Activated CD4-positive, alpha-beta T cell treated with anti-CD3 and anti-CD28 coated beads, Interleukin-2, amount 10 ng/mL, durations not matched to agents 24 days and 14 days (primary cell): ENCODE measurements at regions not wholly inside any gene's neighbourhood (a gene's known extent, or its start where the extent isn't known, plus 50 kb on each side); places are given as distances from the start of the nearest gene placed in this dataset.
"Not testable (repeated sequence)": the region's sequence is repeated elsewhere in the genome, so short reads cannot be mapped to it uniquely, and the experiment has no call there.

Source experiments
- DNase-seq: peaks from one replicate; pipeline ENCODE4 v3.0.0; 2022
- H3K27ac Mint-ChIP-seq: one replicate; pipeline ENCODE4 v1.8.0; 2022; ENCODE audit warnings: mild to moderate bottlenecking, mixed read lengths
- H3K27me3 Mint-ChIP-seq: one replicate; pipeline ENCODE4 v1.8.0; 2022; ENCODE audit warnings: mixed read lengths
- H3K36me3 Mint-ChIP-seq: one replicate; pipeline ENCODE4 v1.8.0; 2022; ENCODE audit warnings: low read depth, mild to moderate bottlenecking, mixed read lengths
- H3K4me1 Mint-ChIP-seq: one replicate; pipeline ENCODE4 v1.8.0; 2021; ENCODE audit warnings: mixed read lengths
- H3K4me3 Mint-ChIP-seq: one replicate; pipeline ENCODE4 v1.8.0; 2022; ENCODE audit warnings: mild to moderate bottlenecking, moderate library complexity, mixed read lengths
- H3K9me3 Mint-ChIP-seq: one replicate; pipeline ENCODE4 v1.8.0; 2021; ENCODE audit warnings: mixed read lengths
- intact Hi-C: fragments of 100-400 bp; cut with micrococcal nuclease; formaldehyde crosslinking; loops from one replicate; pipeline ENCODE4 v1.15.1; 2023

- Mint-ChIP-seq H3K27ac (no peak overlapping the region), H3K4me1 (peaks cover 14% of the 10 kb centered on the region), H3K36me3 (no peaks in the 10 kb centered on the region), H3K27me3 (peaks cover 3% of the 10 kb centered on the region), H3K9me3 (no peaks in the 10 kb centered on the region), H3K4me3 (no peak overlapping the region)
- intact Hi-C loops: loop anchor here (10.0 kb wide), 1 partner anchor 470 kb away; no protein-coding TSS in a partner anchor
- DNase-seq: no peak
These were observed 147.1 kb downstream of the GLUL start for GRCh38 chr1:182244451-182244850.

- Mint-ChIP-seq H3K4me1 (peaks cover 3% of the 10 kb centered on the region), H3K27me3 (peaks cover 3% of the 10 kb centered on the region), H3K27ac (no peak overlapping the region), H3K9me3 (no peaks in the 10 kb centered on the region), H3K4me3 (no peak overlapping the region), H3K36me3 (no peaks in the 10 kb centered on the region)
- intact Hi-C loops: loop anchor here (10.0 kb wide), 1 partner anchor 472 kb away; no protein-coding TSS in a partner anchor
- DNase-seq: no peak
These were observed 148.9 kb downstream of the GLUL start for GRCh38 chr1:182242641-182243040.

GRCh38 chr1:182240085-182240484, 151.5 kb downstream of the GLUL start:
- Mint-ChIP-seq H3K4me3 (no peak overlapping the region), H3K36me3 (no peaks in the 10 kb centered on the region), H3K27me3 (peaks cover 3% of the 10 kb centered on the region), H3K9me3 (no peaks in the 10 kb centered on the region), H3K27ac (no peak overlapping the region), H3K4me1 (no peaks in the 10 kb centered on the region)
- intact Hi-C loops: loop anchor here (10.0 kb wide), 1 partner anchor 475 kb away; no protein-coding TSS in a partner anchor
- DNase-seq: no peak

- H3K27ac Mint-ChIP-seq: no peak overlapping the region
- no peaks in the 10 kb centered on the region for H3K4me1 Mint-ChIP-seq
- H3K4me3 Mint-ChIP-seq: no peak overlapping the region
- no peaks in the 10 kb centered on the region for H3K36me3 Mint-ChIP-seq
- DNase-seq: no peak
- H3K9me3 Mint-ChIP-seq: no peaks in the 10 kb centered on the region
- H3K27me3 Mint-ChIP-seq: peaks cover 3% of the 10 kb centered on the region
- intact Hi-C loops: no loop called here
These were observed 153.2 kb downstream of the GLUL start for GRCh38 chr1:182238421-182238820.

GRCh38 chr1:182237329-182237728, 154.3 kb downstream of the GLUL start:
- Mint-ChIP-seq H3K36me3 (no peaks in the 10 kb centered on the region), H3K27ac (no peak overlapping the region), H3K4me3 (no peak overlapping the region), H3K9me3 (no peaks in the 10 kb centered on the region), H3K4me1 (no peaks in the 10 kb centered on the region), H3K27me3 (peaks cover 3% of the 10 kb centered on the region)
- DNase-seq: no peak
- intact Hi-C loops: no loop called here

- no peaks in the 10 kb centered on the region for H3K36me3 Mint-ChIP-seq
- no peak for DNase-seq
- no peaks in the 10 kb centered on the region for H3K4me1 Mint-ChIP-seq
- H3K27me3 Mint-ChIP-seq: no peaks in the 10 kb centered on the region
- no peak overlapping the region for H3K4me3 Mint-ChIP-seq
- H3K9me3 Mint-ChIP-seq: no peaks in the 10 kb centered on the region
- no peak overlapping the region for H3K27ac Mint-ChIP-seq
- intact Hi-C loops: no loop called here
These were observed 154.9 kb downstream of the GLUL start for GRCh38 chr1:182236651-182237077.

- Mint-ChIP-seq H3K36me3 (no peaks in the 10 kb centered on the region), H3K27ac (no peak overlapping the region), H3K4me3 (no peak overlapping the region), H3K27me3 (no peaks in the 10 kb centered on the region), H3K4me1 (no peaks in the 10 kb centered on the region), H3K9me3 (no peaks in the 10 kb centered on the region)
- intact Hi-C loops: no loop called here
- DNase-seq: no peak
These were observed 155.5 kb downstream of the GLUL start for GRCh38 chr1:182235952-182236650.

GRCh38 chr1:182235604-182235951, 156.0 kb downstream of the GLUL start:
- DNase-seq: no peak
- H3K27ac Mint-ChIP-seq: no peak overlapping the region
- no peak overlapping the region for H3K4me3 Mint-ChIP-seq
- H3K9me3 Mint-ChIP-seq: no peaks in the 10 kb centered on the region
- no peaks in the 10 kb centered on the region for H3K36me3 Mint-ChIP-seq
- H3K4me1 Mint-ChIP-seq: no peaks in the 10 kb centered on the region
- intact Hi-C loops: no loop called here
- H3K27me3 Mint-ChIP-seq: no peaks in the 10 kb centered on the region

- no peaks in the 10 kb centered on the region for H3K4me1 Mint-ChIP-seq
- no peak overlapping the region for H3K27ac Mint-ChIP-seq
- no peaks in the 10 kb centered on the region for H3K9me3 Mint-ChIP-seq
- peaks cover 2% of the 10 kb centered on the region for H3K27me3 Mint-ChIP-seq
- no peak overlapping the region for H3K4me3 Mint-ChIP-seq
- DNase-seq: no peak
- intact Hi-C loops: no loop called here
- no peaks in the 10 kb centered on the region for H3K36me3 Mint-ChIP-seq
These were observed 161.6 kb downstream of the GLUL start for GRCh38 chr1:182229921-182230491.

GRCh38 chr1:182229451-182229850, 162.1 kb downstream of the GLUL start:
- Mint-ChIP-seq H3K36me3 (no peaks in the 10 kb centered on the region), H3K4me1 (no peaks in the 10 kb centered on the region), H3K4me3 (no peak overlapping the region), H3K27ac (no peak overlapping the region), H3K9me3 (no peaks in the 10 kb centered on the region), H3K27me3 (peaks cover 6% of the 10 kb centered on the region)
- intact Hi-C loops: no loop called here
- no peak for DNase-seq

GRCh38 chr1:182227864-182228547, 163.6 kb downstream of the GLUL start:
- peaks cover 4% of the 10 kb centered on the region for H3K9me3 Mint-ChIP-seq
- DNase-seq: no peak
- no peak overlapping the region for H3K4me3 Mint-ChIP-seq
- H3K36me3 Mint-ChIP-seq: no peaks in the 10 kb centered on the region
- peaks cover 14% of the 10 kb centered on the region for H3K27me3 Mint-ChIP-seq
- no peaks in the 10 kb centered on the region for H3K4me1 Mint-ChIP-seq
- intact Hi-C loops: no loop called here
- H3K27ac Mint-ChIP-seq: no peak overlapping the region

- Mint-ChIP-seq H3K4me1 (no peaks in the 10 kb centered on the region), H3K36me3 (no peaks in the 10 kb centered on the region), H3K4me3 (no peak overlapping the region), H3K27me3 (peaks cover 14% of the 10 kb centered on the region), H3K27ac (no peak overlapping the region), H3K9me3 (peaks cover 12% of the 10 kb centered on the region)
- no peak for DNase-seq
- intact Hi-C loops: no loop called here
These were observed 165.0 kb downstream of the GLUL start for GRCh38 chr1:182226618-182227017.

- H3K27ac Mint-ChIP-seq, H3K36me3 Mint-ChIP-seq, H3K4me3 Mint-ChIP-seq, H3K4me1 Mint-ChIP-seq, DNase-seq, intact Hi-C loops: not testable (repeated sequence)
- Mint-ChIP-seq H3K9me3 (peaks cover 12% of the 10 kb centered on the region), H3K27me3 (peaks cover 14% of the 10 kb centered on the region)
These were observed 164.2 kb upstream of the ZNF648 start for GRCh38 chr1:182225755-182226154.

- H3K27ac Mint-ChIP-seq, H3K4me3 Mint-ChIP-seq, H3K4me1 Mint-ChIP-seq, DNase-seq, intact Hi-C loops, H3K36me3 Mint-ChIP-seq: not testable (repeated sequence)
- Mint-ChIP-seq H3K9me3 (peaks cover 25% of the 10 kb centered on the region), H3K27me3 (peaks cover 16% of the 10 kb centered on the region)
These were observed 160.5 kb upstream of the ZNF648 start for GRCh38 chr1:182221990-182222389.
